ENCODE measurements at regions not wholly inside any gene's neighbourhood (a gene's known extent, or its start where the extent isn't known, plus 50 kb on each side); places are given as distances from the start of the nearest gene placed in this dataset.
A peak's percentile ranks its signal among the peaks of the same experiment; 100 is the strongest.
"Not testable (repeated sequence)": the region's sequence is repeated elsewhere in the genome, so short reads cannot be mapped to it uniquely, and the experiment has no call there.

DNA sequence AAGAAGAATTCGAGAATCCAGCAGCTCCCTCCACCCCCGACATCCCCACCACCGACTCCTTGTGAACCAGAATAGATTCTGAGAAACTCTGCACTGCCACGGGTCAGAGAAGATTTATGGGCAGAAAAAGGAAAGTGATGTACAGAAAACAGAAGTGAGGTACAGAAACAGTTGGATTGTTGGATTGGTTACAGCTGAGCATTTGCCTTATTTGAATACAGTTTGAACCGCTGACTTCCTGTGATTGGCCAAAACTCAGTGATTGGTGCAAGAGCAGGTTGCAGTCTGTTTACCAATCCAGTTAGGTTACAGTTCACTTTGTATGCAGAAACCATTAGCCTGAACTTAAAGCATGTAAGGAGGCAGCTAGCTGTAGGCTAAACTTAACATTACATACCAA, 131.2 kb upstream of the HDDC2 start:
- DNase-seq, result no peak

DNA sequence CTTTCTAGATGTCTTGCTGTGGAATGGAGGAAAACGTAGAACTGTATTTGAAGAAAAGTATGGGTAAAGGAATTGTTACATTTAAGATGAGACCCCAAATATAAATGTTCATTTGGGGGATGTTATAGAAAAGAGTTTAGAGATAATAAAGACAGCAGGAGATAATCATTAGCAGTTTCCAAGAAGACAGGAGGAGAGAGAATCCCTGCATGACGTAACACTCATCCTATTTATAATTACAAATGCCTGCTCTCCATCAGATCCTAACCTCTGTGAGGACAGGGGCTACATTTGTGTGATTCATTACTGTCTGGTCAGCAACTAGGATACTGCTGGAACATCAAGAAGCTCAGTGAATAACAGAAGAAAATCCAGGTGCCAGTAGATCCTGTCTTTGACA, 133.0 kb upstream of the HDDC2 start:
- DNase-seq, result no peak

DNA sequence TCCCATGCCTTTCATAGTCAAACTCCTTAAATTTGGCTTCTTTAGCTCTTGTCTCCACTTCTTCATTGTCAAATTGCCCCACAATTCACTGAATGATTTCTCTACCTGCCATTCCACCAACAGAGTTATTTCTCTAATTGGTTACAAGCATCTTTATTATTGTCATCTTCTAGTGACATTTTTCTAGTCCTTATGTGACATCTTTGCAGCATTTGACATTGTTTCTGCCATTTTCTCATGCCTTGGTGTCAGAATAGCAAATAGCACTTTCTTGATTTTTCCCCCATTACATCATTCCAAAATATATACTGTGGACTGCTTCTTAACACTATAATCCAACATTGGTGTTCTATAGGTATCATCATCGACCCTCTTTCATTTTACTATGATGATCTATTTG, 137.7 kb upstream of the HDDC2 start:
- no peak for DNase-seq

DNA sequence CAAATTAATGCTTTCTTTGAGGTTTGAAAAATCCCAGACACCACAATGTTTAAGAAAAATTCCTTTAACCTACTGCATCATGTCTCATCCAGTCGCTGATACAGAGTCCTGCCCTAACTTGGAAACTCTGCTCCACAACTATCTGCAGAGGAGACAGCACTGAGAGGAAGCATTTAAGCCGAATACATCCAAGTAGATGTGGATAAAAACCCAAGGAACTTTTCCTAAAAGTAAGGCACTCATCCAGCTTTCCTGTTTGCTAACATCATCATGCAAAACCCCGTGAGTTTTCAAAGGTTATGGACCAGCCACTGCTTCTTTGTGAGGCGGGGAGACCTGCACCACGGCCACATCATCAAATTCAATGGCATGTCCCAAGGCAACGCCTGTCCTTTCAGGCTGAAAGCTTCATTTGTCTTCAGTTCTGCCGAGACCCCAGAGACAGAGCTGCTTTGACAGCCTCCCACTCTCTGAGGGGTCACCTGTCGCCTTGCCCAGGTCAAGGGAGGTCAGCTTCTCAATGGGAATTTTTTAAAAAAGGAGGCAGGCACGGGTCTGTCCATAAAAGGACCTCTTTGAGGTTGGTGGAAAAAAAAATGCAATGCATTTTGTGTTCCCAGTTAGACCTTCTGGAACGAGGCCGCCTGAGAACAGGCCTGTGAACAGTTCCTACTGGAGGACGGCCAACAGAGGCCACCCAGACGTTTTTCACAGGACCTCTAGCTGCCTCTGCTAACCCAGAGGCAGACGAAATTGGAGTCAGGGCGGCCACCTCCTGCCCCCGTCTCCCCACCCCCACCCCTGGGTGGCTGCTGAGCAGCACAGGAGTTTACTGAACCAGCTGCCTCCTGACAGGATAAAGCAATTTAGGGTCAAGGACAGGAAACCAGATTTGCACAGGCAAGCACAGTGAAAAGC, 142.5 kb upstream of the HDDC2 start:
- peak; percentile 33 for DNase-seq

DNA sequence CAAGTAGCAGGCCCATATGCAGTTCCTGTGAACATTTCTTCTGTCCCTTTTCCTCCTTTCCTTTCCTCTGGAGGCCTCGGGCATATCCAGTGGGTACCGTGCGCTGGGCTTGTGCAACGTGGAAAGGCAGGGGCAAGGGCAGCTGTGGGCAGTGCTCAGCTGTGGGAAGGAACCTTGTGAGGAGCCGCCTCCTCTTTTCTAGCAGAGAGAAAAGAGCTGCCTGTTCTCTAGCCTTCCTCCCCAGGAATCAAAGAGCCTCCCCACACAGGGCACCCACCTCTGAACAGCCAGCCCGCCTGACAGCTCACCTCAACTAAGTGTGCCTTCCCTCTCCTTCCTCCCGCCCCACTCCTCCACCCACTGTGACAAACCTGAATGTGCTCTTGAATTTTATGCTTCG, 143.3 kb upstream of the HDDC2 start:
- no peak for DNase-seq

DNA sequence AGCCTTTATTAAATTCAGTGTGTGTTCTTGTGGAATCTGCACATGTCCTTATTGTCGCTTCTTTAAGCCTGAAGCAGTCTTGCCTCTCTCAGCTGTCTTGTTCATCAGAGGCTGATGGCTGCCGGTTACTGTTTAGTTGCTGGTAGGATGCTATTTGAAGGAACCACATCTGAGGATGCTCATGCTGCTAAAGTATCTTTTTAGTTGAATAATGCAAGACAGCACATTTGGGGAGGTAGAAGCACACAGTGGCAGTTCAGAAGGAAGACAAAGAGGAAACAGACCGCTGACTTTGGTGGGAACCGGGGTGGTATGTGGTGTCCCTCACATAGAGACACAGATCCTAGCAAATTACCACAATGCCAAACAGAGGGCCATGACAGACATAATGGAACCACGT, 144.2 kb upstream of the HDDC2 start:
- DNase-seq, result no peak

DNA sequence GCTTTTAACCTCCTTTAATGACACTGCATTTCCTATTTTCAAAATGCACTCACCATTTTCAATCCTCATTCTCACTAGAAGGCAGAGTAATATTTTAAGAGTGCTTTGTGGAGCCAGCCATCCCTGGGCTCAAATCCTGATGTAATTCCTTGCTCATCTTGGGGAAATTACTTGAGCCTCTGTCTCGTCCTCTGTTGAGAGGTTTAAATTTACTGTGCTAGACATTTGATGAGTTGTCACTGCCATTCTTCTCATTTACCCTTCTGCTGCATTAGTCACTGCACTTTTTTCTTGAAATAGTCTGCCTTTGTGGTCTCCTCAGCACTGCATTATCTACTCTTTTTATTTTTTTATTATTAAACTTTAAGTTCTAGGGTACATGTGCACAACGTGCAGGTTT, 150.0 kb upstream of the HDDC2 start:
- peak; percentile 70 for DNase-seq

DNA sequence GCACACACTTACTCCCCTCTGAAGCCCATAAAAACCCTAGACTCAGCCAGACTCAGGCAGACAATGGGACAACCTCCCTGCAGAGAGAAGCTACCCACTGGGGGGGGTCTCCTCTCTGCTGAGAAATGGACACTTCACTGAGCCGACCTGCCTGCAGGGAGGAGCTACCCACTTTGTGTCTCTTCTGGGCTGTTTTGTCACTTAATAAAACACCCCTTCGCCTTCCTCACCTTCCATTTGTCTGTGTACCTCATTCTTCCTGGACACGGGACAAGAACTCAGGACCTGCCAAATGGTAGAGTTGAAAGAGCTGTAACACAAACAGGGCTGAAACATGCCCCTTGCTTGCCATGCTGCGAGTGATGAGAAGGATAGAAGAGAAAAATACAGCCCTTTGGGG, 151.7 kb upstream of the HDDC2 start:
- DNase-seq, result no peak

DNA sequence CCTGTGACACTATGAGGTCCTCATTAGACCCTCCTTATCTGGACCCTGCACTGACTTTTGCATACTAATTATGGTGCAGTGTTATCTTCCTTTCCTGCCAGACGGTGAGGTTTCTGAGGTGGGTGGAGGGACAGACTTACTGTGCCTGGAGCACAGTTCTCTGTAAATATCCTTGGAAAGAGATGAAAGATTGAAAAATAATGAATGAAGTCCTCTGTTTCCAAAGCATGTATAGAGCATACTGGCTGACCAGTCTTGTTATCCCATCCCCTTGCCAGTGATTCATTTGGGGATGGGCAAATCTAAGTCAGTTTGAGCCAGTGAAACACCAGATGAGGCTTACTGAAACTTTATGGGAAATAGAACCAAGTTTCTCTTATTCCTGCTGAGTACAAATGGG, 152.6 kb upstream of the HDDC2 start:
- no peak for DNase-seq

DNA sequence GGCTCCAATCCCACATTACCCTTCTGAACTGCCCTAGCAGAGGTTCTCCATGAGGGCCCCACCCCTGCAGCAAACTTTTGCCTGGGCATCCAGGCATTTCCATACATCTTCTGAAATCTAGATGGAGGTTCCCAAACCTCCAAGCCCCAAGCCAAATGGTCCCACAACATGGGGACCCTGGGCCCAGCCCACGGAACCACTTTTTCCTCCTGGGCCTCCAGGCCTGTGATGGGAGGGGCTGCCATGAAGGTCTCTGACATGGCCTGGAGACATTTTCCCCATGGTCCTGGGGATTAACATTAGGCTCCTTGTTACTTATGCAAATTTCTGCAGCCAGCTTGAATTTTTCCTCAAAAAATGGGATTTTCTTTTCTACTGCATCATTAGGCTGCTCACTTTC, 156.7 kb upstream of the HDDC2 start:
- not testable (repeated sequence) for DNase-seq

DNA sequence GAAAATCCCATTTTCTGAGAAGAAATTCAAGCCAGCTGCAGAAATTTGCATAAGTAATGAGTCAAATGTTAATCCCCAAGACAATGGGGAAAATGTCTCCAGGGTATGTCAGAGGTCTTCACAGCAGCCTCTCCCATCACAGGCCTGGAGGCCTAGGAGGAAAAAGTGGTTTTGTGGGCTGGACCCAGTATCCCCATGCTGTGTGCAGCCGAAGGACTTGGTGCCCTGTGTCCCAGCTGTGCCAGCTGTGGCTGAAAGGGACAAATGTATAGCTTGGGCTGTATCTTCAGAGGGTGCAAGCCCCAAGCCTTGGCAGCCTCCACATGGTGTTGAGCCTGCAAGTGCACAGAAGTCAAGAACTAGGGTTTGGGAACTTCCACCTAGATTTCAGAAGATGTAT, 163.6 kb upstream of the HDDC2 start:
- not testable (repeated sequence) for DNase-seq

DNA sequence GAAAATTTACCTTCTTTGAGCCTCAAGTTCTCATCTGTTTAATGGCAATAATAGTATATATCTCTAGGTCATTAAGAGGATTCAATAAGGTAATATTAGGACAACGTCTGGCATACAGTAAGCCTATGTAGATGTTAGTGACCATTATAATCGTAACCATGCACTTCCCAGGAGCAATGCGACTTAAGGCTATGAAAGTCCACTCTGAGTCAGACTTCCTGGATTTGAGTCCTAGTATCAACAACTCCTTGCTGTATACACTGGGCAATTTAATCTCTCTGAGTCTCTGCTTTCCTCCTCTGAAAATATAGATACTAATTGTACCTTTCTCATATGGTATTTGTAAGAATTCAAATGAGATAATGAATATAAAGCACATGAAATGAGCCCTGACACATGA, 168.1 kb upstream of the HDDC2 start:
- no peak for DNase-seq

DNA sequence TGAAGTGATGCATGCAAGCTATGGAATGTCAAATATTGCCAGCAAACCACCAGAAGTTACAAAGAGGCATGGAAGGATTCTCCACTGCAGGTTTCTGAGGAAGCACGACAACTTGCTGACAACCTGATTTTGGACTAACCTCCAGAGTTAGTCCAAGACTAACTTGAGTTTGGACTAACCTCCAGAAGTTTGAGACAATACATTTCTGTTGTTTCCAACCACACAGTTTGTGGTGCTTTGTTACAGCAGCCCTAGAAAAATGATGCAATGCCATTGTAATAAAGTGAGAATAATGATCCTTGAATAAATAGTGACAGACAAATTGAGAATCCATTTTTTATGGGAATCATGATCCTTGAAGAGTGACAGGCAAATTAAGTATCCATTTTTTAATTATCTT, 169.9 kb upstream of the HDDC2 start:
- peak; percentile 46 for DNase-seq

DNA sequence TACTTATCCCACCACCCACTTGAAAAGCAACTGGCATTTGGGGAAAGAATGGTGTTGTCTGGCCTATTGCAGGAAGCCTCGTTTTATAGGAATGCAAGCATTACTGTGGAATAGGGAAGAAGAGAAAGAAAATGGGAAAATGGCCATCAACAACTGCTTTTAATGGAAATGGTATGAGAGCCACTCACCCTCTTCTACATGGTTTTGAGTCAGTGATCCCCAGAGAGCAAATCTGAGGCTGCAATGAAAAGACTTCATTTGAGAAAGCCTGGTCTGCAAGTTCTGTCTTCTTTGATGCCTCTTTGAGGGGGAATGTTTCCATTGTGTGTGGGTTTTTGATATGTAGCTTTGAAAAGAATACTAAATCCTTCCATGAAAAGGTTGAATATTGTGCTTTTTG, 172.3 kb upstream of the HDDC2 start:
- DNase-seq, result peak; percentile 56

DNA sequence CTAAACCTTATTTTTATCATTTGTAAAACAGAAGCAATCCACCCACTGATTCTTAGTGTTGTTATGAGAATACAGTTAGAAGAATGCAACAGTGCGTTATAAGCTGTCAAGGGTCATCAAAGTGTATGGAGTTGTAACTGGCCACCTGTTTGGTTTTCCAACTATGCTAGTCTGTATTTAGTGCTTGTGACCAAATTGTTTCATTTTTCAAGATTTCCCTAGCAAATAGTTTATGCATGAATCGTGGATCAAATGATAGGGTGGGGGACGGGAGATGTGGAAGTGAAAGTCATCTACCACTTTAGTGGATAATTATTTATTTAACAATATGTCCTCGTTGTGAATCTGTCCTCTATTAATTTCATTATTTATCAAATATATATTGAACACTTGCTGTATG, 175.4 kb upstream of the HDDC2 start:
- no peak for DNase-seq

DNA sequence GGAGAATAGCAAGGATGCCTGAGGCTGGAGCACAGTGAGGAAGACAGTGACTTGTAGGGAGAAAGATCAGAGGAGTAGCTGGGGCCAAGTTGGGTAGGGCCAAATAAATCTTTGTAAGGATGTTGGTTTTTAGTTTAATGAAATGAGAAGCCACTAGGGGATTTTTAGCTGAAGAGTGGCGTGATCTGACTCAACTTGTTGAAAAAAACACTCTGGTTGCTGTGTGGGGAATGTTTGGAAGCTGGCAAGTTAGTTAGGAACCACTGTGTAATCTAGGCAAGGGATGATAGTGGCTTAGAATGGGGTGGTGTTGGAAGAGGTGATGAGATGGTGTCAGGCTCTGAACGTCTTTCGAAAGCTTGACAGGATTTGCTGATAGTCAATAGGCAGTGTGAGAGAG, 176.1 kb upstream of the HDDC2 start:
- peak; percentile 75 for DNase-seq

DNA sequence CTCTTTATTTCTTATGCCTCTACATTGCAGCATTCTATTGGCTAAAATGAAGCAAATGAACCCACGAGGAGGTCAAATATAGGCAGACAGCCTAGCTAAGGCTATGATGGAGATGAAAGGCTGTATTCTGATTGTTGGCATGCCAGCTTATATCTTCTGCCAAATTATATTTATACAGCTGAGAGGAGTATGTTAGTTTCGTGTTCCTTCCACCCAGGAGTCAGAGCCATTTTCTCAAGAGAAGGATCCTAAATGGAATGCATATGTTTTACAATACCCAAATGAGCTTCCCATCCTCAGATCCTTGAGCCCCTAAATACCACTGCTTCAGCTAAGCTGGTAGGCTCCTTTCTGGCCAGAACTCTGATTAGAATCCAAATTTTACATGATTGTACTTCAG, 178.4 kb upstream of the HDDC2 start:
- DNase-seq, result no peak

DNA sequence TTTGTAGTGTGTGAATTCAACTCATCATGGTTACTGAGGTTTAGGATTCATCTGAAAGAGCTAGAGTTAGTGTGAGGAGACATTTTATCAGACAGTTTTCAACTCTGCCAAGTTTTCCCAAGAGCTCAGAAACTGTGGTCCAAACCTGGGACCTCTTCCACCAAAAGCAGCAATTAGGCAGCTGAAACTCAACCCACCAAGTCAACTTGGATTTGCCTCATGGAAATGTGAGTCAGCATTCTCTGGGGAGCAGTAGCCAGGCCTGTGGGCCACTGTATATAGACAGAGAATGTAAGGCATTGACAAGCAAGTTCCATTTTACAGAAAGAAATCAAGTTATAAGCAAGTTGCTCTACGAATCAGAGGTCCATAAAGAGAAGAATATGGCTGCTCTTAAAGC, 178.8 kb upstream of the HDDC2 start:
- DNase-seq, result peak; percentile 53

DNA sequence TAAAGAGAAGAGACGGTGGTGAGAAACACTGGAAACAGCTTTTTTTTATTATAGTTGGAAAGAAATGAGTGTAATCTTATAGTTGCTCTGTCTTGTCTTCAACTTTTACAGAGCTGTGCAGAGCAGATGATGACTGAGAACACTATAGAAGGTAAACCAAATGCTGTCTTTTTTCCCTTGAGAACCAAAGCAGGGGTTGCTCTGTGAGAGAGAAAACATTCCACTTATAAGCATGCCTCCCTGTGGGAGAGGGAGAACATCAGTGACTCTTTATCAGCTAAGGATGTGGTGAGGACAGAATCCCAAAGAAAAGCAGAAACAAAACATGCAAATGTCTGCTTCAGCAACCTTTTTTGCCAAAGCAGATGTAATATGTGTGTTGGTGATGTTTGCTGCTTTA, 179.3 kb upstream of the HDDC2 start:
- no peak for DNase-seq

DNA sequence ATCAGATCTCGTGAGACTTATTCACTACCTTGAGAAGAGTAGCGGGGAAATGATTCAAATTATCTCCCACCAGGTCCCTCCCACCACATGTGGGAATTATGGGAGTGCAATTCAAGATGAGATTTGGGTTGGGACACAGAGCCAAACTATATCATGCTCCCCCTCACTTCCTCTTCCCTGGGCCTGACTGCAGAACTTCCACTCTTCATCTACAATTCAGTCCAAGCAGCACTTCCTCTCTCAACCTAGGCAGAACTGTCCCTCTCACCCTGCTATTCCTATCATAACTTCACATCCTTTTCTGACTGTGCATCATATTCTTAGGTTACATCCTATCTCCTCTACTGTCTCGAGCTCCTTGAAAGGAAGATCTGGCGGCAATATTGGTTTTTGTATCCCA, 184.0 kb upstream of the HDDC2 start:
- DNase-seq, result no peak

DNA sequence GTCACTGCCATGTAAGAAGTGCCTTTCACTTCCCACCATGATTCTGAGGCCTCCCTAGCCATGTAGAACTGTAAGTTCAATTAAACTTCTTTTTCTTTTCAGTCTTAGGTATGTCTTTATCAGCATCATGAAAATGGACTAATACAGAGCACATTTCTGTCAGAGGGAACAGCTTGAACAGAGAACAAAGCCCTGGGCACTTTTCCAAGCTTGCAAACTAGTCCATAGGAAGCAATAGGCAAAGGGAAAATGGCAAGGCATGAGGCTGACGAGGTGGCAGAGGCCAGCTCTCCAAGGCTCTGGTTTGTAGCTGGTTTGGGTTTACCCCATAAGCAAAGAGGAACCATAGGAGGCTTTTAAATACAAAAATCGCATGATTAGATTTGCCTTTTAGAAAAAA, 185.1 kb upstream of the HDDC2 start:
- no peak for DNase-seq

DNA sequence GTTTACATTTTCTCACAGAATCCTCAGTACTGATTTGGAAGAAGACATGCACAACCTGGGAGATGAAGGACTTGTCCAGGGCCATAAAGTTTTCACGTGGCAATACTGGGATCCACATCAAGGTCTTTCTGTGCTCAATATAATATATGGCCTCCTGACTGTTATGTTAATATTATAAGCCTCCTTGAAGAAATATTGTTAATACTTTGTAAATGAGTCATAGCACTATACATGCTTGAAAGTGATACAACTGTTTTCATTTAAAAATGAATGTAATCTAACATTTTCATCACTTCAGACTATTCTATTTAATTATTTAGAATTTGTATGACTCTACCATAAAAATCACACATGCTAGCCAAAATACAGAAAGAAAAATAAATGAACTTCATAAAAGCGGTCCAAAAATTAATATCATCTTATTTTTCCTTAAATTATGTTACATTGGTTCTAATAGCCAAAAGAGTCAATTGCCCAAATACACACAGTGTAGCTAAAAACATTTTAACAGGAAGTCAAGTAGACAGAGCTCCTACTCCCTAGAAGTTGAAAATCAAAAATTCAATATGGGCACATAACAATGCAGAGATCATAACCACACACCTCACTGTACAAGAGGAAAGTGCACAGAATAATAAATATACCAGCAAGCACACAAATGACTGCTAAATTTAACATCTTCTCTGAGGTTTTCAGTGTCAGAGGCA, 188.0 kb upstream of the HDDC2 start:
- peak; percentile 51 for DNase-seq

DNA sequence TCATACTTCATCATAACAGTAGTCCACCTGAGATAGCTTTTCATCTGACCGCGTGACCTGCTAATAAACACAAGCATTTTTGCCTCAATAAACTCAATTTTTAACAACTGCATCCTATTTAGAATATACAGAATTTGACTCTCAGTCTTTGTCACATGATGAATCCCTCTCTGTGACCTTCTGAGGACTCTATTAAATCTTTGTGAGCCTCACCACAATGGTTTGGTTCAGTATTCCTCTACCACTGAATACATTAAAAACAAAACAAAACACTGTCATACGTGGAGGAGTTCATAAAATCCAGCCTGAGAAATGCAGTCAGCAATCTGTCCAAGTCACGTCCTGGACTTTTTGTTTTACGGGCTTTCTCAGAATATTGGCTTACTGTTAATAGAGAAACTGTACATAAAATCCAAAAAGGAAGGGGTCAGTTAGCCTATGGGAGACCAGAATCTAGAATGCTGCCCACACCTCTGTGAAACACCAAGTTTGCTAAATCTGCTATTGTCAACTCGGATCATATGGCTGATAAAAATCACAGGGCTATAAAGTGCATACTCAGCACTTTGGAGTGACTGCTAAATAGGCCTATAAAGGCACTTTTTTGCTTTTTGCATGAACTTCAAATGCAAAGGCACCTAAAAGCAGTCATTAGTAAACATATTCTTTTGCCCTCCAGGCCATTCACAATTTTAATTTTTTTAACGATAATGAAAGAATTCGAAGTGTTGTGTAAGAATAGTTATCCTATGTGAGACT, 190.3 kb upstream of the HDDC2 start:
- no peak for DNase-seq

DNA sequence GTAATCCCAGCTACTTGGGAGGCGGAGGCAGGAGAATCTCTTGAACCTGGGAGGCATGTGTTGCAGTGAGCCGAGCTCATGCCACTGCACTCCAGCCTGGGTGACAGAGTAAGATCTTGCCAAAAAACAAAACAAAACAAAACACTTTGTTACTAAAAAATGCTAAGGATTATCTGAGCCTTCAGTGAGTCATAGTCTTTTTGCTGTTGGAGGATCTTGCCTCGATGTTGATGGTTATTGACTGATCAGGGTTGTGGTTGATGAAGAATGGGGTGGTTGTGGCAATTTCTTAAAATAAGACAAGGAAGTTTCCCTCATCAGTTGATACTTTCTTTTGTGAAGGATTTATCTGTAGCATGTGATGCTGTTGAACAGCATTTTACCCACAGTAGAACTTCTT, 196.8 kb upstream of the HDDC2 start:
- DNase-seq, result no peak

Measured in fibroblast of skin of abdomen (primary cell).